Naive thymus-derived CD8-positive, alpha-beta T cell (primary cell): ENCODE measurements at regions not wholly inside any gene's neighbourhood (a gene's known extent, or its start where the extent isn't known, plus 50 kb on each side); places are given as distances from the start of the nearest gene placed in this dataset.
A peak's percentile ranks its signal among the peaks of the same experiment; 100 is the strongest.
"Not testable (repeated sequence)": the region's sequence is repeated elsewhere in the genome, so short reads cannot be mapped to it uniquely, and the experiment has no call there.

Source experiments
- ATAC-seq, 2 donors: fragments of 150-1000 bp; cut with Tn5 transposase in 1 of 2; sonication (Bioruptor Pico), chemical (Tn5 transposase) in 1 of 2; 1 replicate in 1 of 2; 2 replicates in 1 of 2; pipeline ENCODE4 v1.10.0; 2021; ENCODE audit warnings: mild to moderate bottlenecking in 2 of 2, moderate library complexity in 2 of 2
- POLR2A ChIA-PET: fragments of 350-600 bp; sonication (Branson Sonifier 250); formaldehyde crosslinking; loops from one replicate; lab custom pipeline; 2021; ENCODE audit warnings: antibody characterized with exemption; lab: Charles Lee
- DNase-seq, 10 donors: peaks; one replicate each; pipeline versions ENCODE4 v3.0.0 to v3.0.0-alpha.2; 2020 to 2022
- H3K27ac Mint-ChIP-seq, 10 donors: one replicate each; pipeline ENCODE4 v1.8.0; 2020 to 2022; ENCODE audit warnings: mild to moderate bottlenecking in 10 of 10, mixed read lengths in 10 of 10, moderate library complexity in 4 of 10, inconsistent platforms in 1 of 10
- H3K27me3 Mint-ChIP-seq, 5 donors: one replicate each; pipeline ENCODE4 v1.8.0; 2021 to 2022; ENCODE audit warnings: mixed read lengths in 5 of 5
- H3K36me3 Mint-ChIP-seq, 3 donors: one replicate each; pipeline ENCODE4 v1.8.0; 2020 to 2022; ENCODE audit warnings: mixed read lengths in 3 of 3, mild to moderate bottlenecking in 2 of 3, inconsistent platforms in 1 of 3
- H3K4me1 Mint-ChIP-seq, 4 donors: one replicate each; pipeline ENCODE4 v1.8.0; 2021 to 2022; ENCODE audit warnings: mixed read lengths in 4 of 4
- H3K4me3 Mint-ChIP-seq, 10 donors: one replicate each; pipeline ENCODE4 v1.8.0; 2020 to 2022; ENCODE audit warnings: mild to moderate bottlenecking in 10 of 10, mixed read lengths in 10 of 10, moderate library complexity in 6 of 10, inconsistent platforms in 1 of 10
- H3K9me3 Mint-ChIP-seq, 9 donors: one replicate each; pipeline ENCODE4 v1.8.0; 2020 to 2022; ENCODE audit warnings: mixed read lengths in 9 of 9, mild to moderate bottlenecking in 3 of 9, inconsistent platforms in 1 of 9, moderate library complexity in 1 of 9

DNA sequence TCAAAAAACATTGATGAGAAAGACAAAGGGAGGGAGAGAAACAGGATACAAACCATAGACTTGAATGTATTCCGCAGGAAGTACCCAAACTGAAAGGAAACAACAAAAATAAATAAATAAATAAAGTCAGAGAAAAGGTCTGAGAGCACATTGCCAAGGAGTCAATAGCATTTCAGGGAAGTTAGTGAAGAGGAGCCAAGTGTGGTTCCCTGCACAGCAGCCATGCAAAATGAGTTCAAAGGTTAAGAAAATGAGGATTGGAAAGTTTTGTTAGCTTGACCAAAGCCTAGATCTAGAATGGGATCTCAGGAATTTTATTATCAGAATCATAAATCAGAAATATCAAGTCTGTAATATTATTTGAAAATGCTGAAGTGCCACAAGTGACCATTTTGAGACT lies 700.0 kb downstream of the MAFB start:
- POLR2A ChIA-PET, result no interaction called here

GRCh38 chr20:39986173-39986904 lies 702.7 kb downstream of the MAFB start:
- H3K4me3 Mint-ChIP-seq, result no peak overlapping the region
- DNase-seq, result no peak
- peaks cover 0 to 4% (median 0%) of the 10 kb centered on the region in 3 donors for H3K36me3 Mint-ChIP-seq
- POLR2A ChIA-PET, result no interaction called here
- H3K4me1 Mint-ChIP-seq, result no peaks in the 10 kb centered on the region
- H3K9me3 Mint-ChIP-seq, result peaks cover 0 to 20% (median 7%) of the 10 kb centered on the region in 9 donors
- H3K27ac Mint-ChIP-seq, result no peak overlapping the region
- peaks cover 0 to 10% (median 0%) of the 10 kb centered on the region in 5 donors for H3K27me3 Mint-ChIP-seq
- ATAC-seq, result no peak

More for the DNA sequence above, 700.0 kb downstream of the MAFB start:
- Mint-ChIP-seq H3K9me3 (peaks cover 0 to 24% (median 10%) of the 10 kb centered on the region in 9 donors), H3K4me3 (no peak overlapping the region), H3K27ac (no peak overlapping the region), H3K27me3 (peaks cover 0 to 4% (median 0%) of the 10 kb centered on the region in 5 donors), H3K36me3 (peaks cover 0 to 4% (median 0%) of the 10 kb centered on the region in 3 donors), H3K4me1 (no peaks in the 10 kb centered on the region)
- DNase-seq, result no peak
- no peak for ATAC-seq

GRCh38 chr20:39985271-39985827 lies 703.7 kb downstream of the MAFB start:
- POLR2A ChIA-PET, result no interaction called here
- H3K4me1 Mint-ChIP-seq, result no peaks in the 10 kb centered on the region
- peaks cover 0 to 11% (median 4%) of the 10 kb centered on the region in 9 donors for H3K9me3 Mint-ChIP-seq
- H3K27me3 Mint-ChIP-seq, result peaks cover 0 to 10% (median 0%) of the 10 kb centered on the region in 5 donors
- no peak overlapping the region for H3K4me3 Mint-ChIP-seq
- DNase-seq, result peak in 1 of 10 donors; percentile 61
- no peak for ATAC-seq
- H3K27ac Mint-ChIP-seq, result no peak overlapping the region
- no peaks in the 10 kb centered on the region for H3K36me3 Mint-ChIP-seq

DNA sequence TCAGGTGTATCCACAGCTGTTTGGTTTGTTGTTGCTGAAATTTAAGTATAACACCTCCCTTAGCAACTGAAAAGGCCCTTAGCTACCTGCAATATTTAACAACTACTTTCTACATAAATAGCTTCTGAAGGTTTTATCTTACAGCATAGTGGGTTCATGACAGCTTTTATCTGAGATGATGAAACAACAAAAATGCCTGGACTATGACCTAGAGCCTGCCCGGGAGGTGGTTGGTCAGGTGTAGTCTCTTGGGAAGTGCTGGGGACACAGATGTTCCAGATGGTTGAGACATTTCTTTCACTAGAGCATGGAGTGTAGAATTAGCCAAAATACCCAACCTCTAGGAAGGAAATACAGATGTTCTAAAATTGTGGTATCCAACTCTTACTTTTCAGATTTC lies 705.4 kb downstream of the MAFB start:
- peaks cover 0 to 10% (median 0%) of the 10 kb centered on the region in 5 donors for H3K27me3 Mint-ChIP-seq
- ATAC-seq (no peak), DNase-seq (no peak)
- H3K36me3 Mint-ChIP-seq, result no peaks in the 10 kb centered on the region
- no peaks in the 10 kb centered on the region for H3K4me1 Mint-ChIP-seq
- POLR2A ChIA-PET, result no interaction called here
- no peak overlapping the region for H3K27ac Mint-ChIP-seq
- no peaks in the 10 kb centered on the region for H3K9me3 Mint-ChIP-seq
- no peak overlapping the region for H3K4me3 Mint-ChIP-seq

- Mint-ChIP-seq H3K9me3 (no peaks in the 10 kb centered on the region), H3K4me1 (no peaks in the 10 kb centered on the region), H3K36me3 (no peaks in the 10 kb centered on the region), H3K4me3 (no peak overlapping the region), H3K27me3 (peaks cover 0 to 10% (median 0%) of the 10 kb centered on the region in 5 donors), H3K27ac (no peak overlapping the region)
- DNase-seq (no peak), ATAC-seq (no peak)
- POLR2A ChIA-PET, result no interaction called here
These were observed 705.9 kb downstream of the MAFB start for GRCh38 chr20:39983183-39983582.

DNA sequence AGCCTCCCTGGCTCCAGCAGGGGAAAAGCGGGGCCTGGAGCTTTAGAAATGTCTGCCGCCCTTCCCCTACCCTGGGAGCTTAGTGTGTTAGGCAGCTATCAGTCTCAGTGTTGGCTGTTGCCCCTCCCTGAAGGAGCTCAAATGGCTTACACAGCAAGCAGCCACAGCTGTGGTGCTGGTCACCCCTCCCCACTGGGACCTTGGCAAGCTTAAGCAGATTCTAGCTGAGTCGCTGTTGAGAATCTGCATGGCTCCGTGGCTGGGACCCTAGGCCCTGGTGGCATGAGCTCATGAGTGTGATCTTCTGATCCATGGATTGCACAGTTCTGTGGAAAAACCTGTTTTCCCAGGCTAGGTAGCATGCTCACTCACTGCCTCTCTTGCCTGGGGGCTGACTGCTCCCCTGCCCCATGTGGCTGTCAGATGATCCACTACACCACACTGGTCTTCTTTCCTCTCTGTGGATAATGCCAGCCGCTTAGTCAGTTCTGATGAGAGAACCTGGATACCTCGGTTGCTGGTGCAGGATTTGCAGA lies 714.0 kb downstream of the MAFB start:
- ATAC-seq (no peak), DNase-seq (no peak)
- Mint-ChIP-seq H3K4me1 (no peaks in the 10 kb centered on the region), H3K36me3 (no peaks in the 10 kb centered on the region), H3K9me3 (peaks cover 2 to 39% (median 18%) of the 10 kb centered on the region in 9 donors), H3K27ac (no peak overlapping the region), H3K4me3 (no peak overlapping the region), H3K27me3 (peaks cover 0 to 19% (median 4%) of the 10 kb centered on the region in 5 donors)
- POLR2A ChIA-PET, result no interaction called here

- POLR2A ChIA-PET, result no interaction called here
- no peaks in the 10 kb centered on the region for H3K4me1 Mint-ChIP-seq
- peaks cover 4 to 40% (median 17%) of the 10 kb centered on the region in 9 donors for H3K9me3 Mint-ChIP-seq
These were observed 720.5 kb downstream of the MAFB start for GRCh38 chr20:39968495-39968894.

DNA sequence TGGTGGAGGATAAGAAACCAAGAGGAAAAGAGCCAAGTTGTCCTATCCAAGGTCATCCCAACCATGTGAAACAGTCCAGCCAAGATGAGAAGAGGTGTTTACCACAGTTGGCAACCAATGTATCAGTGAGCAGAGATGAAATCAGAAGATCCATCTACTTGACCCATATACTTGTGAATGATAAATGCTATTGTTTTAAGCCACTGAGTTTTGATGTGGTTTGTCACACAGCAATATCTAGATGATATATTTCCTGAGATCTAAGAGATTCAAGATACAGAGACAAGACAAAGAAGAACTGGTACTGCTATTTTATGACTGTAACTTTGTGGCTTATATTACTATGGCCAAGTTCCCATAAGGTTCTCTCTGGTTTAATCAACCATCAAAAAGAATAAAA lies 721.2 kb downstream of the MAFB start:
- peak overlapping the region in 1 of 10 donors; percentile 18 for H3K27ac Mint-ChIP-seq
- POLR2A ChIA-PET, result no interaction called here
- DNase-seq (no peak), ATAC-seq (no peak)
- H3K36me3 Mint-ChIP-seq, result no peaks in the 10 kb centered on the region
- no peak overlapping the region for H3K4me3 Mint-ChIP-seq
- no peaks in the 10 kb centered on the region for H3K4me1 Mint-ChIP-seq
- H3K27me3 Mint-ChIP-seq, result peaks cover 0 to 5% (median 0%) of the 10 kb centered on the region in 5 donors
- peaks cover 4 to 35% (median 12%) of the 10 kb centered on the region in 9 donors for H3K9me3 Mint-ChIP-seq

More at GRCh38 chr20:39968495-39968894, 720.5 kb downstream of the MAFB start:
- peaks cover 0 to 6% (median 0%) of the 10 kb centered on the region in 5 donors for H3K27me3 Mint-ChIP-seq
- DNase-seq, result no peak
- ATAC-seq, result no peak
- H3K27ac Mint-ChIP-seq, result no peak overlapping the region
- H3K36me3 Mint-ChIP-seq, result no peaks in the 10 kb centered on the region
- no peak overlapping the region for H3K4me3 Mint-ChIP-seq

GRCh38 chr20:39961637-39962244 lies 727.3 kb downstream of the MAFB start:
- no peaks in the 10 kb centered on the region for H3K36me3 Mint-ChIP-seq
- no peak for ATAC-seq
- H3K4me1 Mint-ChIP-seq, result peaks cover 0 to 2% (median 0%) of the 10 kb centered on the region in 4 donors
- H3K27ac Mint-ChIP-seq, result no peak overlapping the region
- H3K4me3 Mint-ChIP-seq, result no peak overlapping the region
- DNase-seq, result no peak
- peaks cover 0 to 3% (median 0%) of the 10 kb centered on the region in 9 donors for H3K9me3 Mint-ChIP-seq
- POLR2A ChIA-PET, result no interaction called here
- H3K27me3 Mint-ChIP-seq, result peaks cover 0 to 10% (median 0%) of the 10 kb centered on the region in 5 donors

DNA sequence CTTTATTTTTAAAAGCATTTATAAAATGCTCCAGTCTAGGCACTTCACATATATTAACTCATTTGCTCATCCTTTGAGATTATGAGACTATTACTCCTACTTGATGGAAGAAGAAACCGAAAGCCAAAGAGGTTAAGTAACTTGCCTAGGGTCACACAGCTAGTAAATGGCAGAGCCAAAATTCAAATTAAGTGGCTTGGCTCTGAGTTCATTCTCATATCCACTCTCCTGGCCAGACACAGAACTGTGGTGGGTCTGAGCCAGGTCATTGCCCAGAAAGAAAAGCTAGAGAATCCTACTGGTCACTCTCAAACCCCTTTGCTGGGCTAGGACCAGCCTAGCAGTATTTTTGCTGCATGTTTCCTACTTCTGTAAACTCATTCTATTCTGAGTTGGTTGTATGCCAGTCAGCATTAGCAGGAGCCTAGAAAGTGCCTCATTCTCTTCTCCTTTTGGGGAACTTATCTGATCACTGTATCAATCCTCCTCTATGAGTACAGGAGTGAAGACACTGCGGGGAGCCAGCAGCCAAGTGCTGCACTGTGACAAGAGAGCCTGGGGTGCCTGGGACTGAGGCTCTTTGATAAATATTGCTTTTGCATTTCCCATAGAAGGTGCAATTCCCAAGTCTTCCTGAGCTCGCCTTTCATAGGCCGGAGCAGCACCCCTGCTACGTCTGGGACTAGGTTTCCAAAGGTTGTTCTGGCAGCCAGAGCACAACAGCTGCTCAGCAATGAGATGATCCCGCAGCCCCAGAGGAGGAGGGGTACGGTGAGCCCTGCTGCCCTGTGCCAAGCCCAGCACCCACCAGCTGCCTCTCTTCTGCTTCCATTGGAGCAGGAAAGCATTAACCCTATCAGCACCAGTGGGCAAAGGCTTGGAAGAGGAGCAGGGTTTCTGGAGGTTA lies 728.3 kb downstream of the MAFB start:
- no peak for ATAC-seq
- Mint-ChIP-seq H3K4me3 (no peak overlapping the region), H3K27me3 (peaks cover 0 to 10% (median 0%) of the 10 kb centered on the region in 5 donors), H3K27ac (no peak overlapping the region), H3K9me3 (peaks cover 0 to 3% (median 0%) of the 10 kb centered on the region in 9 donors), H3K4me1 (peaks cover 0 to 2% (median 0%) of the 10 kb centered on the region in 4 donors), H3K36me3 (no peaks in the 10 kb centered on the region)
- no peak for DNase-seq
- POLR2A ChIA-PET, result no interaction called here

GRCh38 chr20:39957911-39958310 lies 731.1 kb downstream of the MAFB start:
- H3K27ac Mint-ChIP-seq, H3K4me3 Mint-ChIP-seq, POLR2A ChIA-PET: not testable (repeated sequence)

GRCh38 chr20:39954621-39955020 lies 734.4 kb downstream of the MAFB start:
- H3K9me3 Mint-ChIP-seq, result peaks cover 0 to 5% (median 0%) of the 10 kb centered on the region in 9 donors
- no peak for ATAC-seq
- peaks cover 0 to 8% (median 3%) of the 10 kb centered on the region in 5 donors for H3K27me3 Mint-ChIP-seq
- no peak overlapping the region for H3K27ac Mint-ChIP-seq
- peaks cover 0 to 2% (median 0%) of the 10 kb centered on the region in 4 donors for H3K4me1 Mint-ChIP-seq
- POLR2A ChIA-PET, result no interaction called here
- no peaks in the 10 kb centered on the region for H3K36me3 Mint-ChIP-seq
- H3K4me3 Mint-ChIP-seq, result no peak overlapping the region
- DNase-seq, result no peak

More at GRCh38 chr20:39957911-39958310, 731.1 kb downstream of the MAFB start:
- not testable (repeated sequence) for DNase-seq, H3K9me3 Mint-ChIP-seq, H3K36me3 Mint-ChIP-seq, H3K27me3 Mint-ChIP-seq, ATAC-seq, H3K4me1 Mint-ChIP-seq
